Vagina (tissue), 2 donors: ENCODE measurements at regions not wholly inside any gene's neighbourhood (a gene's known extent, or its start where the extent isn't known, plus 50 kb on each side); places are given as distances from the start of the nearest gene placed in this dataset.

Experiments used
- POLR2AphosphoS5 ChIP-seq, 2 donors: sonication (generic); formaldehyde crosslinking; IDR thresholded peaks; one replicate each; pipeline ENCODE4 v1.9.0; 2017; ENCODE audit warnings: antibody characterized with exemption in 2 of 2, mild to moderate bottlenecking in 2 of 2, low read depth in 1 of 2; ENCODE audit not compliant: insufficient read depth in 1 of 2
- TF ChIP-seq, protein P1 (sequence below), 3 experiments: fragments of 450-650 bp in 2 of 3; fragments of 200-600 bp in 1 of 3; sonication (generic) in 1 of 3; IDR thresholded peaks; one replicate each; pipeline ENCODE4 v1.5.1; 2017 to 2019; ENCODE audit warnings: antibody characterized with exemption in 3 of 3, mild to moderate bottlenecking in 2 of 3, moderate library complexity in 2 of 3

DNA sequence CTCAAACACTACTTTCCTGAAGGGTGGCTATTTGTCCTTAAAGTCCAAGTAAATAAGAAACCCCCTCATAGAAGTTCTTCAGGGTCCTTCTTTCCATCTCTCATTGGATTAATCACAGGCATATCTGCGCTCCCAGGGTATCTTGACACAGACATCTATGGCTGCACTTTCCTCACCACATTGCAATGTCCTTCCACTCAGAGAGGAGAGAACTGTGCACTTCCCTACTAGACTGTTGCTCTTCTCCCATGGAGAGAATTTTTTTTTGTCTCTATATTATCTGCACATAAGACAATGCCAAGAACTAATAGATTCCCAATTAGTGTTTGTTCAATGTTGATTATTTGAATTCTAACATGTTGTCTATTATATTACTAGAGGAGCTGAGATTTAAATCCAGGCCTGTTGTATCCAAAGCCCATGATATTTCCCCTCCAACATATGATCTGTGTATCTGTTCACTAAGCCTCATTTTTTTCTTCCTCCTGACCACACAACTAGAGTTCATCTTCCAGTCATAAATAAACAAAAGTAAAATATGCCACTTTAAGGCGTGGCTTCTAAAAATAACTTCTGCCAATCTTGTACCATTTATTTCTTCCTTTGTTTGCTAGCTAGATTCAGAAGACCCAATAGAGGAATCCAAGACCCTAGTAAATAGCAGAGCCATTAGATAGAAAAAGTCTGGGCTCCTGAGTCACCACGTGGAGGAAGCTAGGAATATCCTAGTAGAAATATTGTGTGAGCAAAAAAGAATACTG lies 61.5 kb upstream of the FAM241A start:
- TF ChIP-seq, protein P1, sequence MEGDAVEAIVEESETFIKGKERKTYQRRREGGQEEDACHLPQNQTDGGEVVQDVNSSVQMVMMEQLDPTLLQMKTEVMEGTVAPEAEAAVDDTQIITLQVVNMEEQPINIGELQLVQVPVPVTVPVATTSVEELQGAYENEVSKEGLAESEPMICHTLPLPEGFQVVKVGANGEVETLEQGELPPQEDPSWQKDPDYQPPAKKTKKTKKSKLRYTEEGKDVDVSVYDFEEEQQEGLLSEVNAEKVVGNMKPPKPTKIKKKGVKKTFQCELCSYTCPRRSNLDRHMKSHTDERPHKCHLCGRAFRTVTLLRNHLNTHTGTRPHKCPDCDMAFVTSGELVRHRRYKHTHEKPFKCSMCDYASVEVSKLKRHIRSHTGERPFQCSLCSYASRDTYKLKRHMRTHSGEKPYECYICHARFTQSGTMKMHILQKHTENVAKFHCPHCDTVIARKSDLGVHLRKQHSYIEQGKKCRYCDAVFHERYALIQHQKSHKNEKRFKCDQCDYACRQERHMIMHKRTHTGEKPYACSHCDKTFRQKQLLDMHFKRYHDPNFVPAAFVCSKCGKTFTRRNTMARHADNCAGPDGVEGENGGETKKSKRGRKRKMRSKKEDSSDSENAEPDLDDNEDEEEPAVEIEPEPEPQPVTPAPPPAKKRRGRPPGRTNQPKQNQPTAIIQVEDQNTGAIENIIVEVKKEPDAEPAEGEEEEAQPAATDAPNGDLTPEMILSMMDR (IDR thresholded peaks at IDR 0.05), result no peak
- no peak for TF ChIP-seq POLR2AphosphoS5 (IDR thresholded peaks at IDR 0.05; ENCODE audit: insufficient read depth in 1 of 2, low read depth in 1 of 2)
